ENCODE measurements at regions not wholly inside any gene's neighbourhood (a gene's known extent, or its start where the extent isn't known, plus 50 kb on each side); places are given as distances from the start of the nearest gene placed in this dataset.

GRCh38 chr2:238629064-238629463 is 202.3 kb downstream of the ASB1 start:
- Histone ChIP-seq H3K4me1 (ENCODE audit: insufficient read depth) (no peaks in the 10 kb centered on the region), H3K9me3 (no peaks in the 10 kb centered on the region), H3K27me3 (no peaks in the 10 kb centered on the region), H3K36me3 (no peaks in the 10 kb centered on the region), H3K27ac (no peak overlapping the region), H3K4me3 (no peak overlapping the region)
- TF ChIP-seq POLR2A (IDR thresholded peaks at IDR 0.05) (no peak), EP300 (IDR thresholded peaks at IDR 0.05) (no peak), CTCF (IDR thresholded peaks at IDR 0.05) (no peak)
- intact Hi-C loops (cut with DNase I): no loop called here
- WGBS, 3 donors: 76 to 79% (median 77%) methylated on average over 8 of the region's 8 CpGs
- DNase-seq: no peak

- no peaks in the 10 kb centered on the region for H3K9me3 ChIP-seq
Observed at GRCh38 chr2:238631491-238632180, 204.9 kb downstream of the ASB1 start.

GRCh38 chr2:238632181-238633060 is 205.7 kb downstream of the ASB1 start:
- H3K4me1 ChIP-seq (ENCODE audit: insufficient read depth): no peaks in the 10 kb centered on the region
- H3K36me3 ChIP-seq: no peaks in the 10 kb centered on the region
- no peak overlapping the region for H3K4me3 ChIP-seq
- intact Hi-C loops (cut with DNase I): no loop called here
- no peaks in the 10 kb centered on the region for H3K27me3 ChIP-seq
- TF ChIP-seq POLR2A (IDR thresholded peaks at IDR 0.05): no peak
- no peak overlapping the region for H3K27ac ChIP-seq
- H3K9me3 ChIP-seq: no peaks in the 10 kb centered on the region
- 88 to 92% (median 90%) methylated on average over 26 of the region's 26 CpGs for WGBS, 3 donors
- no peak for DNase-seq

More at GRCh38 chr2:238631491-238632180, 204.9 kb downstream of the ASB1 start:
- intact Hi-C loops (cut with DNase I): no loop called here
- Histone ChIP-seq H3K4me3 (no peak overlapping the region), H3K4me1 (ENCODE audit: insufficient read depth) (no peaks in the 10 kb centered on the region), H3K27me3 (no peaks in the 10 kb centered on the region), H3K36me3 (no peaks in the 10 kb centered on the region), H3K27ac (no peak overlapping the region)
- no peak for TF ChIP-seq POLR2A (IDR thresholded peaks at IDR 0.05)
- no peak for TF ChIP-seq EP300 (IDR thresholded peaks at IDR 0.05)
- no peak for TF ChIP-seq CTCF (IDR thresholded peaks at IDR 0.05)
- DNase-seq: no peak
- 85 to 86% (median 86%) methylated on average over 15 of the region's 15 CpGs for WGBS, 3 donors

- H3K4me1 ChIP-seq (ENCODE audit: insufficient read depth): no peaks in the 10 kb centered on the region
- H3K27ac ChIP-seq: no peak overlapping the region
- intact Hi-C loops (cut with DNase I): no loop called here
- no peaks in the 10 kb centered on the region for H3K9me3 ChIP-seq
- H3K27me3 ChIP-seq: no peaks in the 10 kb centered on the region
- no peak for DNase-seq
- TF ChIP-seq POLR2A (IDR thresholded peaks at IDR 0.05): no peak
- TF ChIP-seq EP300 (IDR thresholded peaks at IDR 0.05): no peak
- TF ChIP-seq CTCF (IDR thresholded peaks at IDR 0.05): no peak
- no peaks in the 10 kb centered on the region for H3K36me3 ChIP-seq
- no peak overlapping the region for H3K4me3 ChIP-seq
- 84 to 91% (median 85%) methylated on average over 41 of the region's 41 CpGs for WGBS, 3 donors
Observed at GRCh38 chr2:238633426-238634328, 206.9 kb downstream of the ASB1 start.

All from ovary (tissue), 7 donors.